HTR-8/SVneo (cell line): ENCODE measurements at regions not wholly inside any gene's neighbourhood (a gene's known extent, or its start where the extent isn't known, plus 50 kb on each side); places are given as distances from the start of the nearest gene placed in this dataset.

ENCODE experiments used
- DNase-seq: peaks from one replicate; pipeline ENCODE4 v3.0.0; 2011; ENCODE audit warnings: low spot score, mixed read lengths; ENCODE audit not compliant: insufficient read length
- FAIRE-seq: peaks from 2 replicates; lab custom pipeline; 2011; peaks lifted over from hg19 to GRCh38; lab: Jason Lieb, UNC

DNA sequence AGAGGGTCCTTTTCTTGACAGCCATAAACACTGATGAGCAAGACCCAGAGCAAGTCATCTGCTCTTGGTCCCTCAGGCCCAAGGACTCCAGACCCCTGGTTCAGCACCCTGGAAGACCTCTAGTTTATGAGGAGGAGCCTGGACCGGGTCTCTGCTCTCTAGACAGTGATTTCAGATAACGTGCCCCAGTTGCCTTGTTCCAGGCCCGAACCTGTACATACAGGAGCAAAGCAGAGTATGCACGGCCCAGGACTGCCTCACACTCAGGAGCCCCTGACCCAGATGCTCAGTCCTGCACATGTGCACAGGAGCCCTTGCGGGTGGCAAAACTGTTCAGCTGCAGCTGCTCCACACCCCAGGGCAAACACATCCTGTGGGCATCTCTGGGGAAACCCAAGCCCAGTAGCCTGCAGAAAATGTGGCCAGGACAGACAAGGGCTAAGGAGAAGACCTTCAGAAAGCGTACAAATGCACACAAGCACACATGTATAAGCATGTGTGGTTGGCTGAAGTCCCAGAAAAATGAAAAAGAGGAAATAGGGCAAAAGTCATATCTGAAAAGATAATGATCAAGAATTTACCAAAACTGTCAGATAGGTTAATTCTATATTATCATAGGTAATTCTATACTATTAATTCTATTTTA lies 59.9 kb upstream of the CORO2B start:
- DNase-seq (no peak), FAIRE-seq (no peak)

DNA sequence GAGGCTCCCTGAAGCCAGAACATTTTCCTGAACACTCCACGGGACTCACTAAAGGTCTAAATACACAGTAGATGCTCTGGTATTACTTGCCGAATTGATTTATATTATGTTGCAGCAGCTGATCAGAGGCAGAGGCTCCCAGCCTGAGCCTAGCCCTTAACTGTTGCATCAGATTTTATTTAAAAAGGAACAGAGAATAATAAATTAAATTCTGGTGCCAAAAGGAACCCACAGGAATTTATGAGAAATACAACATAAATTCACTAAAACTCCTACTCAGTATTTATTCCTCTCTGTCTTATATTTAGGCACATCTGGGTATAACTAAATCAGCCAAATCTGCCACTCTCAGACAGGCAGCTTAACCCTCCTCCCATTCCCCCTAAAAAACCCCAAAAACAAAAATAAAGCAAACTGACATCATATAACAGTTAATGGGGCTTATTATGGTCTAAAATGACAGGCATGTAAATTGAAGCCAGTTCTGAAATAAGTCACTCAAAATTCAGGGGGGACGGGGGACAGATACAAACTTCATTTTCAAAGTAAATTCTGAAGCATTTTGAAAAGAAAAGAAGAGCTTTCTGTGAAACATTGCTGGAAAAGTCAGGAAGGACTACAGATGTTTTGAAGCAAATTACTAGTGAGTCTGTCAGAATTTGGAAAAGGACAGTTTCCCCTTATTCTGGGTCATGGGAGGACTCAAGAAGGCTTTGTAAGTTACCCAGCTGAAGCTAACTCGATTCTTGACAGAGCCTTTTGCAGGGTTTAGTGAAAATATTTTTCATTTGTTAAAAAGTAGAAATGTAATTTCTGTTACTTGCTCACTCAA lies 53.8 kb upstream of the CORO2B start:
- DNase-seq (no peak), FAIRE-seq (no peak)

DNA sequence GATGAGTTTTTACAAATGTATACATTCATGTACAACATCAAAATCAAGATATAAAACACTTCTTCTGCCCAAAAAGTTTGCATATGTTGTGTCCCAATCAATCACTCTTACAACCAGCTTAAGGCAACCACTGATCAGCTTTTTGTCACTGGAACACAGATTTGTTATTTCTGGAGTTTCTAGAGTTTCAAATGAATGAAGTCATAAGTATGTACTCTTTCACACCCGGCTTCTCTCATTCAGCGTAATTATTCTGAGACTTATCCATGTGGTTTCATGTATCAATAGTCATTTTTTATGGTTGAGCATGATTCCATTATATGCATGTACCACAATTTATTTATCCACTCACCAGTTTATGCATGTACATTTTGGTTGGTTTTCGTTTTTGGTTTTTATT lies 53.0 kb upstream of the CORO2B start:
- FAIRE-seq (no peak), DNase-seq (no peak)

DNA sequence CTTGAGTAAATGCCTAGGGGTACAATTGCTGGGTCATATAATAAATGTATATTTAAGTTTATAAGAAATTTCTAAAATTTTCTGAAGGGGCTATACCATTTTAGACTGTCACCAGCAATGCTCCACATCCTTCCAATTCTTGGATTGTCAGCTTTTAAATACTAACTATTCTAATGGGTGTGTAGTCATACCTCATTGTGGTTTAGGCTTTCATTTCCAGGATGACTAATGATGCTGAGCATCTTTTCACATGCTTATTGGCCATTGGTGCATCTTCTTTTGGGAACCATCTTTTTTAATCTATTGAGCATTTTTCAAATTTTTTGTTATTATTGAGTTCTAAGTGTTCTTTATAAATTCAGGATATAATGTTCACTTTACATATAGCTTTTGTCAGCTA lies 52.5 kb upstream of the CORO2B start:
- FAIRE-seq = no peak

DNA sequence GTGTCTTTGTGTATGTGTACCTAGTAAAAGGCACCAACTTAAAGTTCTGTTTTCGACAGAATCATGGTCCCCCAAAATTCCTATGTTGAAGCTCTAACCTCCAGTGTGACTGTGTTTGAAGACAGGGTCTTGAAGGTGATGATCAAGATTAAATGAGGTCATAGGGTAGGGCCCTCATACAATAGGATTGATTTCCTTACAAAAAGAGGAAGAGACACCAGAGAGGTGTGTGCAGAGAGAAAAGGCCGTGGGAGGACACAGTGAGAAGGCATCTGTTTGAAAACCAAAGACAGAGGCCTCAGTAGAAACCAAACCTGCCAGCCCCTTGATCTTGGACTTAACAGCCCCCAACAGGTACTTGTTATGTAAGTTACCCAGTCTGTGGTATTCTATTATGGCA lies 52.0 kb upstream of the CORO2B start:
- DNase-seq (no peak), FAIRE-seq (no peak)

More for the DNA sequence above, 52.5 kb upstream of the CORO2B start:
- no peak for DNase-seq

DNA sequence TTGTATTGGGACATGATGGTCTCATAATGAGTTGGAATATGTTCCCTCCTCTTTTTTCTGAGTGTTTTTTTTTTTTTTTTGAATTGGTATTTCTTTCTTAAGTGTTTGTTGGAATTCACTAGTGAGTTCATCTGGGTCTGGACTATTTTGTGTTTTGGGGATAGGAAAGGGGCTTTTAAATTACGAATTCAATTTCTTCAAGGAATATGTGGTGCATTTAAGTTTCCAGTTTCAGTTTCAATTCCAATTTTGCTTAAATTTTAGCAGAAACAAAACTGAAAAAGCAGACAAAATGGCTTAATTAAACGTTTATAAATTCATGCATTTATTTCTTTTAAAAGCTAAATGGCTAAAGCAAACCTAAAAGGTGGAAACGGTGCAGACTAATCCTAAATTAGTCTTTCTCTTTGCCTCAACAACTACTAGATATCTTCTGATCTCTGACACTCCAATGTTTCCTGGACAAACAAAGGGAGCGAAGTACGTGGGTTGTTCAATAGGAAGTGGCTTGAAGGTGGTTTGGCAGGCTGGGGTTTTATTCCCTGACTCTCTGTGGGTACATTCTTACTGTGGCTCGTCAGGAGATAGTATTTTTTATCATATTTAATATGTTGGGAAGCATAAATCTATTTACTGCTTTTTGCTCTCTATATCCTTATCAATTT lies 50.0 kb upstream of the CORO2B start:
- FAIRE-seq (no peak), DNase-seq (no peak)
